ENCODE measurements at regions not wholly inside any gene's neighbourhood (a gene's known extent, or its start where the extent isn't known, plus 50 kb on each side); places are given as distances from the start of the nearest gene placed in this dataset.

- no peaks in the 10 kb centered on the region for H3K4me1 ChIP-seq (ENCODE audit: low read depth)
- ATAC-seq (no peak), DNase-seq (no peak)
- intact Hi-C loops (cut with DNase I, micrococcal nuclease) = no loop called here
- TF ChIP-seq CTCF (IDR thresholded peaks at IDR 0.05) = no peak
- H3K36me3 ChIP-seq (ENCODE audit: low read depth) = no peaks in the 10 kb centered on the region
- no peak overlapping the region for H3K4me3 ChIP-seq
- H3K9me3 ChIP-seq = peaks cover 12% of the 10 kb centered on the region
Observed at GRCh38 chr11:38153985-38154384, 1555.9 kb upstream of the RAG2 start.

- Histone ChIP-seq H3K9me3 (peaks cover 21% of the 10 kb centered on the region), H3K4me3 (no peak overlapping the region), H3K4me1 (ENCODE audit: low read depth) (no peaks in the 10 kb centered on the region), H3K36me3 (ENCODE audit: low read depth) (no peaks in the 10 kb centered on the region)
- ATAC-seq (no peak), DNase-seq (no peak)
- no peak for TF ChIP-seq CTCF (IDR thresholded peaks at IDR 0.05)
- intact Hi-C loops (cut with DNase I, micrococcal nuclease) = no loop called here
Observed at GRCh38 chr11:38143852-38144251, 1545.8 kb upstream of the RAG2 start.

GRCh38 chr11:38138972-38139371 lies 1540.9 kb upstream of the RAG2 start:
- Histone ChIP-seq H3K4me3 (no peak overlapping the region), H3K9me3 (peaks cover 23% of the 10 kb centered on the region), H3K4me1 (ENCODE audit: low read depth) (no peaks in the 10 kb centered on the region), H3K36me3 (ENCODE audit: low read depth) (no peaks in the 10 kb centered on the region)
- no peak for TF ChIP-seq CTCF (IDR thresholded peaks at IDR 0.05)
- intact Hi-C loops (cut with DNase I, micrococcal nuclease) = no loop called here
- no peak for DNase-seq
- ATAC-seq = no peak

GRCh38 chr11:38136887-38137286 lies 1538.9 kb upstream of the RAG2 start:
- Histone ChIP-seq H3K4me1 (ENCODE audit: low read depth) (no peaks in the 10 kb centered on the region), H3K4me3 (no peak overlapping the region), H3K36me3 (ENCODE audit: low read depth) (no peaks in the 10 kb centered on the region), H3K9me3 (peaks cover 25% of the 10 kb centered on the region)
- intact Hi-C loops (cut with DNase I, micrococcal nuclease) = no loop called here
- TF ChIP-seq CTCF (IDR thresholded peaks at IDR 0.05) = no peak
- DNase-seq (no peak), ATAC-seq (no peak)

- ATAC-seq (no peak), DNase-seq (no peak)
- no peaks in the 10 kb centered on the region for H3K36me3 ChIP-seq (ENCODE audit: low read depth)
- H3K9me3 ChIP-seq = peaks cover 14% of the 10 kb centered on the region
- intact Hi-C loops (cut with DNase I, micrococcal nuclease) = no loop called here
- H3K4me1 ChIP-seq (ENCODE audit: low read depth) = no peaks in the 10 kb centered on the region
- H3K4me3 ChIP-seq = no peak overlapping the region
- no peak for TF ChIP-seq CTCF (IDR thresholded peaks at IDR 0.05)
Observed at GRCh38 chr11:38131535-38131934, 1533.5 kb upstream of the RAG2 start.

- intact Hi-C loops (cut with DNase I, micrococcal nuclease) = no loop called here
- TF ChIP-seq CTCF (IDR thresholded peaks at IDR 0.05) = no peak
- Histone ChIP-seq H3K4me3 (no peak overlapping the region), H3K9me3 (peaks cover 14% of the 10 kb centered on the region), H3K36me3 (ENCODE audit: low read depth) (no peaks in the 10 kb centered on the region), H3K4me1 (ENCODE audit: low read depth) (no peaks in the 10 kb centered on the region)
- no peak for ATAC-seq
- DNase-seq = no peak
Observed at GRCh38 chr11:38130976-38131375, 1532.9 kb upstream of the RAG2 start.

All from mucosa of descending colon (tissue), 3 donors.